HG02970 (cell line): ENCODE measurements at regions not wholly inside any gene's neighbourhood (a gene's known extent, or its start where the extent isn't known, plus 50 kb on each side); places are given as distances from the start of the nearest gene placed in this dataset.
"Not testable (repeated sequence)": the region's sequence is repeated elsewhere in the genome, so short reads cannot be mapped to it uniquely, and the experiment has no call there.

Source experiments
- ATAC-seq: cut with Tn5 transposase; IDR thresholded peaks from one replicate; pipeline ENCODE4 v1.9.1; 2021; ENCODE audit warnings: mild to moderate bottlenecking, moderate library complexity, moderate number of reproducible peaks; ENCODE audit not compliant: unreplicated experiment, low FRiP score

DNA sequence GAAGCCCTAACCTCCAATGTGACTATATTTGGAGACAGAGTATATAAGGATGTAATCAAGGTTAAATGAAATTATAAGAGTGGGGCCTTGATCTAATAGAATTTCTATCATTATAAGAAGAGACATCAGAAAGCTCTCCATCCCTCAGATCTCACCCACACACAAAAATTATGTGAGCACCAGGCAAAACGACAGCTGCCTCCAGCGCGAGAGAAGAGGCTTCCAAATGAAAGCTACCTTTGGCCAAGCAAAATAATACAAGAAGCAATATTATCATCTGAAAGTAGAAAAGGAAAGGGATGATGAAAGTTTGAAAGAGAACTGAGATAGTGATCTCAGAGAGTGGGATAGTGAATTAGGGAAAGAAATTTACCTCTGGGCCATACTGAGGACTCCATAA lies 1192.5 kb downstream of the NXPH1 start:
- ATAC-seq = no peak

GRCh38 chr7:9645756-9646155 lies 1212.3 kb downstream of the NXPH1 start:
- ATAC-seq = no peak

DNA sequence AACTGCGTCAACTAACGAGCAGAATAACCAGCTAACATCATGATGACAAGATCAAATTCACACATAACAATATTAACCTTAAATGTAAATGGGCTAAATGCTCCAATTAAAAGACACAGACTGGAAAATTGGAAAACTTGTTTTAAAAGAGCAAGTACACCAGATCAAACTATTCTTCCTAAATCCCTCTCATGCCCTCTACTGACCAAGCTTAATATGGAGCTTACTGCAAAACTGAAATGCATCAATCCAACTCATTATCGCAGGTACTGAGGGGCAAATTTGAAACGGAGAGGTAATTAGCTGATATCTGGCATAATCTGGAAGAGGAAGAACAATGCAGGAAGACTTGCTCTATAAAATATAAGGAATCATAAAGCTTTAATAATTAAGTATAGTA lies 1223.8 kb downstream of the NXPH1 start:
- ATAC-seq = no peak

- no peak for ATAC-seq
Observed at GRCh38 chr7:9671979-9672917, 1238.8 kb downstream of the NXPH1 start.

GRCh38 chr7:9680713-9681112 lies 1247.3 kb downstream of the NXPH1 start:
- ATAC-seq = no peak

- no peak for ATAC-seq
Observed at GRCh38 chr7:9681284-9681683, 1247.9 kb downstream of the NXPH1 start.

- ATAC-seq = no peak
Observed at GRCh38 chr7:9691286-9691685, 1257.9 kb downstream of the NXPH1 start.

DNA sequence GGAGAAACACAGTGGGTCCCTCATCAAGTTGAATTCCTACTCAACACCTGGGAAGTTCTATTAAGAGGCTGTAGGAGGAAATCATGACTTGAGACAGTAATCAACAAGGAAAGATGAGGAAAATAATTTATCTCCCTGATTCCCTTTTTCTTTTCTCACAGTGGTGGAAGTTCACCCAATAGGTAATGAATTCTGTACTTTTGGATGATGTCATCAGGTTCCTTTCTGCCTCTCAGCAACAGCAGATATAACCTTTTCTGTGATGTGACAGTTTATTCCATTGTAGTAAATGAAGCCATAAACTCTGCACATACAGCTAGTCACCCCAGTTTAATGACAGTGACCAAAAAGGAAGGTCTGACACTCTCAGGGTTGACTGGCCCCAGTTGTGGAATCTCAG lies 1265.0 kb downstream of the NXPH1 start:
- ATAC-seq = no peak

- no peak for ATAC-seq
Observed at GRCh38 chr7:9709216-9709615, 1264.5 kb upstream of the PHF14 start.

DNA sequence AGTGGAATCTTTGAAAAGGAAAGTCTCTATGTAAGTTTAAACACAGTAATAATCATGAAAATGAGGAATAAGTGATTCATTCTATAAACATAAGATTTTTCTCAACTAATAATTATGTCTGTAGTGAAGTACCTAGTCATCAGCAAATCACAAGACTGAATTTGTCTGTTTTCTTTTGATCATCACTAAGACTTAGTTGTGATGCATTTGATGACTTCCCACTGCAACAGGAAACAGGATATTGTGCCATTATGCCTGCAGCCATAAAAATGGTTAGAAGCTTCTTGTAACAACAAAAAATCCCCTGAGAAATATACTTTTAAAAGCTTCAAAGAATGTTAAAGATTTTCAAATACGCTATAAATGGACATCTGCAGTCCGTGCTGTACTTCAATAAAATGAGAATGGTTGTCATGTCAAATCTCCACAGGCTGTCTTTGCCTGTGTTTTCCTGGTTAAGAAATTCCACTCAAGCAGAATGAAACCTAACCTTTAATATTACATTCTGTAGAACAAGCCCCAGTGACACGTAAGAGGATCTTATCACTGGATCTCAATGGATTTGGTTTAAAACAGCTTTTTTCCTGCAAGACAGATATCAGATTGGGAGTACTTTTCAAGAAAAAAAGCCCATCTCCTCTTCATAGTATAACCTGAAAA lies 1262.3 kb upstream of the PHF14 start:
- no peak for ATAC-seq

GRCh38 chr7:9718071-9718661 lies 1255.5 kb upstream of the PHF14 start:
- ATAC-seq = no peak

- no peak for ATAC-seq
Observed at GRCh38 chr7:9719303-9719702, 1254.4 kb upstream of the PHF14 start.

GRCh38 chr7:9719721-9720120 lies 1254.0 kb upstream of the PHF14 start:
- ATAC-seq = no peak

- ATAC-seq = not testable (repeated sequence)
Observed at GRCh38 chr7:9725940-9726663, 1247.6 kb upstream of the PHF14 start.

DNA sequence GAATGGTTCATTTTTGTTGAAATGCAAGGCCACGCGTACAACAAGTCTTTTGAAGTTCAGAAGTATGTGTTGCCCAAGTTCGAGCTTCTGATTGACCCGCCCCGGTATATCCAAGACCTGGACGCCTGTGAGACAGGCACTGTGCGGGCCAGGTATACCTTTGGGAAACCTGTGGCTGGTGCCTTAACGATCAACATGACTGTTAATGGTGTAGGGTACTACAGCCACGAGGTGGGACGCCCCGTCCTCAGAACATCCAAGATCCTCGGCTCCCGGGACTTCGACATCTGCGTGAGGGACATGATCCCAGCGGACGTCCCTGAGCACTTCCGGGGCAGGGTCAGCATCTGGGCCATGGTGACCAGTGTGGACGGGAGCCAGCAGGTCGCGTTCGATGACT lies 1246.9 kb upstream of the PHF14 start:
- ATAC-seq = not testable (repeated sequence)

GRCh38 chr7:9727467-9727869 lies 1246.2 kb upstream of the PHF14 start:
- ATAC-seq = not testable (repeated sequence)

DNA sequence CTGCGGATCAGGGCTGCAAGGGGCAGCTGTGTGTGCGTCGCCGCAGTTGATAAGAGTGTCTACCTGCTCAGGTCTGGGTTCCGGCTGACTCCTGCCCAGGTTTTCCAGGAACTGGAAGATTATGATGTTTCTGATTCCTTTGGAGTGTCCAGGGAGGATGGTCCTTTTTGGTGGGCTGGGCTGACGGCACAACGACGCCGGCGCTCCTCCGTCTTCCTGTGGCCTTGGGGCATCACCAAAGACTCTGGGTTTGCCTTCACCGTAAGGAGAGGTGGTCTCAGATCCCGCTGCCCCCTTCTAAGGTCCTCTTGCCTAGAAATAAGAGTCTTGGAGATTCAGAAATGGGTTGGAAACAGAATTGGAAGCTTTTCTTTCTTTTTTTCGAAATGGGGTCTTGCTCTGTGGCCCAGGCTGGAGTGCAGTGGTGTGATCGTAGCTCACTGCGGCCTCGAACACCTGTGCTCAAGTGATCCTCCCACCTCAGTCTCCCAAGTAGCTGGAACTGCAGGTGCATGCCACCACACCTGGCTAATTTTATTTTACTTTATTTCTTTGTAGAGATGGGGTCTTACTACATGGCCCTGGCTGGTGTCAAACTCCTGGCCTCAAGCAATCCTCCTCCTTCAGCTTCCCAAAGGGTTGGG lies 1245.5 kb upstream of the PHF14 start:
- not testable (repeated sequence) for ATAC-seq

DNA sequence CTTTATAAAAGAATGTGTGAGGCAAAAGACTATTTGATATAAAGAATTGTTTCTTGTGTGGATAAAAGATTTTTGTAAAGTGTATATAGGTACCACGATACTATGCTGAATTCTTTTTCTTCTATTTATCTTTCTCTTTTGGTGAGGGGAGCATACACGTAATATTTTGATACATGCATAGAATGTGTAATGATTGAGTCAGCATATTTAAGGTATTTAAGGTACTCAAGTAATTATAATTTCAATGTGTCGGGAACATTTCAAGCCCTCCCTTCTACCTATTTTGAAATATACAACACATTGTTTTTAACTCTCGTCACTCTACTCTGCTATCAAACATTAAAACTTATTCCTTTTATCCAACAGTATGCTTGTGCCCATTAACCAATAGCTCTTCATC lies 1221.6 kb upstream of the PHF14 start:
- no peak for ATAC-seq

DNA sequence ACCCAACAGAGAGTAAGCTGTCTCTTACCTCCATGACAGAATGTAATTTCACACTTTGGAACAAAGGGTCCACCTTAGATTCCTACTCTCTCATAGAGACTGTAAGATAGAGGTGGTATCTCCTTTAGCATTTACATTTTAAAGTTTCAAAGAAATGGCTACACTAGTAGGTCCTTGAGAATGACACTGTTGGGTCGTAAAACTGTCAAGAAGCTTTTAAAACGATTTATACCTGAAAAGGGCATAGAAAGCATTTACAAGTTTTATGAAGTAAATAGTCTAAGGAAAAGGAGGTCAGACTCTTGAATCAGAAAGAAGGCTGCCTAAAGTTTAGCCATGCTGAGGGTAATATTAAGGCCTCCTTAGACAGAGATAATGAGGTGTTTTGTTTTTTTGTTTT lies 1212.4 kb upstream of the PHF14 start:
- ATAC-seq = no peak

DNA sequence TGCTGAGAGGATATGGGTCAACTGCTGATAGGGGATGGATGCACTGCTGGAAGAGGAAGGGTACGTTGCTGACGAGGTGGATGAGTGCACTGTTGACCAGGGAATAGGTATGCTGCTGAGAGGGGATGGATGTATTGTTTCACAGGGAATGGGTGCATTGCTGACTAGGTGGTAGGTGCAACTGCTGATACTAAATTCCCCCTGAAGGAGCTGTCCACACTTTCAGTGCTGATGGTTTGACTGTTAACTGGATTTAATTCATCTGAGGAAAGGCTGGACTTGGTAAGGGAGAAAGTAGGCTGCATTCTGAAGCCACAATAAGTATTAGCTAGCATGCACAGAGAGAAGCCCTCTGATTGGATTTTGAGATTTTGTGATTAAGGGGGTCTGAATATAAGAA lies 1196.8 kb upstream of the PHF14 start:
- ATAC-seq = no peak
